Stimulated activated CD4-positive, alpha-beta T cell treated with anti-CD3 and anti-CD28 coated beads, Interleukin-4, amount 100 ng/mL, for 4 hours (primary cell): ENCODE measurements at regions not wholly inside any gene's neighbourhood (a gene's known extent, or its start where the extent isn't known, plus 50 kb on each side); places are given as distances from the start of the nearest gene placed in this dataset.
A peak's percentile ranks its signal among the peaks of the same experiment; 100 is the strongest.

ENCODE experiments used
- DNase-seq, 2 experiments: peaks; one replicate each; pipeline ENCODE4 v3.0.0-alpha.2; 2020

DNA sequence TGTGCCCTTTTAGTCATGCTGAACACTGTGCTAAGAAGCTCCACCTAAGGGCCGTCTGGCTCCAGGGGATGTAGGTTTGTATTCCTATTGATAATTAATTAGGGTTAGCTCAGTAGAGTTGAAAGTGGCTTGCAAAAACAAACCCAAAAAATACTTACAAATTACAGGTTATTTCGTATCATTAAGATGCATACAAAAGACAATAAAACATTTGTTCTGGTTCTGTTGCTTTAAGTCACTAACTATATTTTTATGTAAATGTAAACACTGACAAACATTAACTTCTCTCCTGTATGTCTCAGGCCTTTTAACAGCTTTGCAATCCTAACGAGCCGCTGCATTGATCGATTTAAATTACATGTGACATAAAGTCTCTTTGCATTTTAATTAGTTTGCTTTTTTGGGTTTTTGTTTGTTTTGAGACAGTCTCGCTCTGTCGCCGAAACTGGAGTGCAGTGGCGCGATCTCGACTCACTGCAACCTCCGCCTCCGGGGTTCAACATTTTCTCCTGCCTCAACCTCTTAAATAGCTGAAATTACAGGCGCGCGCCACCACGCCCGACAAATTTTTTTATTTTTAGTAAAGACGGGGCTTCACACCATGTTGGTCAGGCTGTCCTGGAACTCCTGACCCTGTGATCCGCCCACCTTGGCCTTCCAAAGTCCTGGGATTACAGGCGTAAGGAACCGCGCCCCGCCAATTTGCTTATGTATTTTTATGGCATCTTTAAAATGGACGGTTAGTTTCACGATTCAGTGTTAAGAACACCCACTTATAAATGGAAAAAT, 110.9 kb downstream of the HFE start:
- no peak for DNase-seq

DNA sequence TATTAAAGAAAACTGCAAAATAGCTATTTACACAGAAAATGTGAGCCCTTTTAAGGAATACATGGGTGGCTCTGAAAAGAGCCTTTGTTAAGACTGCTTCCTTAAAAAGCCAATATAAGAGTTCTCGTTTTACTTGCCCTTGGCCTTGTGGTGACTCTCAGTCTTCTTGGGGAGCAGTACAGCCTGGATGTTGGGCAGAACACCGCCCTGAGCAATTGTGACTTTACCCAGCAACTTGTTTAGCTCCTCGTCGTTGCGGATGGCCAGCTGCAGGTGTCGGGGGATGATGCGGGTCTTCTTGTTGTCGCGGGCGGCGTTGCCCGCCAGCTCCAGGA, 111.5 kb downstream of the HFE start:
- DNase-seq, result no peak

DNA sequence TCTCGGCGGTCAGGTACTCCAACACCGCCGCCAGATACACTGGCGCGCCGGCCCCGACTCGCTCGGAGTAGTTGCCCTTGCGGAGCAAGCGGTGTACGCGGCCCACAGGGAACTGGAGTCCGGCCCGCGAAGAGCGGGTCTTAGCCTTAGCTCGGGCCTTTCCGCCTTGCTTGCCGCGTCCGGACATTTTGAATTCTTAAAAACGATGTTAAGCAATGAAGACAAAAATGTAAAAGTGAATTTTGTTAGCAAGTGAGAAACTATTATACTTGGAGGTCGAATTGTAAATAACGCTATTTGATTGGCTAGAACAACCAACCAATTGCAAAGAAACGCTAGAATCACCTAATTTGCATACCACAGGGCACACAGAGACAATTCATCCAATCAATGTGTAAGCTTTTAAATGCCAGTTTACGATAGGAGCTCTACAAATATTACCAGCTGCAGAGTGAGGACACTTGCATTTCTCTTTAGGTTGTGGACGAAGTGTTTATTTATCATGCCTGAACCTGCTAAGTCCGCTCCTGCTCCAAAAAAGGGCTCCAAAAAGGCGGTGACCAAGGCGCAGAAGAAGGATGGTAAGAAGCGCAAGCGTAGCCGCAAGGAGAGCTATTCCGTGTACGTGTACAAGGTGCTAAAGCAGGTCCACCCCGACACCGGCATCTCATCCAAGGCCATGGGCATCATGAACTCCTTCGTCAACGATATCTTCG, 112.0 kb downstream of the HFE start:
- DNase-seq, result peak; percentile 46 to 50

DNA sequence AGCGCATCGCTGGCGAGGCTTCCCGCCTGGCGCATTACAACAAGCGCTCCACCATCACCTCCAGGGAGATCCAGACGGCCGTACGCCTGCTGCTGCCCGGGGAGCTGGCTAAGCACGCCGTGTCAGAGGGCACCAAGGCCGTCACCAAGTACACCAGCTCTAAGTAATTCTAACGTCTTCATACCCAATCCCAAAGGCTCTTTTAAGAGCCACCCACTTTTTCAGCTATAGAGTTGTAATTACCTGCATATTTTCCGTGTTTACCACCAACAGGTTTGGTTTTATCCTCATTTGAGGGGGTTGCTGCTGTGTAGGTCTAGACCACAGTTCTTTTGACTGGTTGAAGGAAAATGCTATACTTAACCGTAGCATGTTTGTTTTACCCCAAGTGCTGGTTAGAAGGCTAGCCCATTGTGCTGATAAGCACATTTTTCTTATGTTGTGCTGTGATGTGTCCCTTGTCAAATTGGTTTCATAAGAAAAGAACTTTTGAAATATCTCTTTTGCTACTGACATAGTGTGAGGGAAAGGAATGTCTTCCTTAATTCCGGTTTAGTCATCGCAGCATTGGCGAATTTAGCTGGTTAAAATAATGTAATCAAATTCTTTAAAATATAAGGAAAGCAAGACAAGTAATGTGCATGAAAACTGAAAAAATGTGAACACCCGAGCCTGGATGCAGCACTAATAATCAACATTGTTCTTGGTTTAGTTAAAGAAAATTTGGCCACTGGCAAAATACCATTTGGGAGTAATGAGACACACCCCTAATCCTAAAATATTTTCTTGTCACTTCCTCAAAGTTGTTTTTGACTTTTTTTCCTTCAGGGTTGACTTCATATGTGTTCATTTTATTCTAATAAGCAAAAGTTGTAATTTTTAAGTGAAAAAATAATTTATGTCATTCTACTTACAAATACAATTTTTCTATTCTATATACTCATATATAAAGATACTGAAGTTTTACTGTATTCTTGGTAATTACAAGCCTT, 112.8 kb downstream of the HFE start:
- no peak for DNase-seq

DNA sequence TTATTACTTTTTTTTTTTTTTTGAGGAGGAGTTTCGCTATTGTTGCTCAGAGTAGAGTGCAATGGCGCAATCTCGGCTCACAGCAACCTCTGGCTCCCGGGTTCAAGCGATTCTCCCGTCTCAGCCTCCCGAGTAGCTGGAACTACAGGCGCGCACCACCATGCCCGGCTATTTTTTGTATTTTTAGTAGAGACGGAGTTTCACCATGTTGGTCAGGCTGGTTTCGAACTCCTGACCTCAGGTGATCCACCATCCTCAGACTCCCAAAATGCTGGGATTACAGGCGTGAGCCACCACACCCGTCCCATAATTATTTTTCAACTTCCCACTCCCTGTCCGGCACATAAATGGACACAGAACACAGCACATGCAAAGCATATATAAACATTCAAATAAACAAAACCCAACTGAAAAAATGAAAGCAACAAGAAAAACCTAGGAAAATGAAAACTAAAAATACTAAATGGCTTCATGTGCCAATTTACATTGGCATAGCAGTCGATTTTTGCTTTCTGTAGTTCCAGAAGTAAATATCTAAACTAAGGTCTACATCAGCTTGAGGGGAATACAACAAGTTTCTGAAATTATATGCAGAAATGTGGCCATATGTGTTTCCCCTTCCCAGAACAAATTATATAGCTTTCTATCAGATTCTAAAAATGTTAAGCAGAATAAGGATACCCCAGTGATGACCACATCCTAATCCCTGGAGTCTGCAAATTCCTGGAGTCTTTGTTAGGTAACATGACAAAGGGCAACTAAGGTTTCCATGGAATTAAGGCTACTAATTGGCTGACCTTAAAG, 113.9 kb downstream of the HFE start:
- no peak for DNase-seq

DNA sequence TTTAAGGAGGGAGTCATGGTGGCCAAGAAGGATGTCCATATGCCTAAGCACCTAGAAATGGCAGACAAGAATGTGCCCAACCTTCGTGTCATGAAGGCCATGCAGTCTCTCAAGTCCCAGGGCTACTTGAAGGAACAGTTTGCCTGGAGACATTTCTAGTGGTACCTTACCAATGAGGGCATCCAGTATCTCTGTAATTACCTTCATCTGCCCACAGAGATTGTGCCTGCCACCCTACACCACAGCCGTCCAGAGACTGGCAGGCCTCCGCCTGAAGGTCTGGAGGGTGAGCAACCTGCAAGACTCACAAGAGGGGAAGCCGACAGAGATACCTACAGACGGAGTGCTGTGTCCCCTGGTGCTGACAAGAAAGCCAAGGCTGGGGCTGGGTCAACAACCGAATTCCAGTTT, 115.0 kb downstream of the HFE start:
- no peak for DNase-seq

DNA sequence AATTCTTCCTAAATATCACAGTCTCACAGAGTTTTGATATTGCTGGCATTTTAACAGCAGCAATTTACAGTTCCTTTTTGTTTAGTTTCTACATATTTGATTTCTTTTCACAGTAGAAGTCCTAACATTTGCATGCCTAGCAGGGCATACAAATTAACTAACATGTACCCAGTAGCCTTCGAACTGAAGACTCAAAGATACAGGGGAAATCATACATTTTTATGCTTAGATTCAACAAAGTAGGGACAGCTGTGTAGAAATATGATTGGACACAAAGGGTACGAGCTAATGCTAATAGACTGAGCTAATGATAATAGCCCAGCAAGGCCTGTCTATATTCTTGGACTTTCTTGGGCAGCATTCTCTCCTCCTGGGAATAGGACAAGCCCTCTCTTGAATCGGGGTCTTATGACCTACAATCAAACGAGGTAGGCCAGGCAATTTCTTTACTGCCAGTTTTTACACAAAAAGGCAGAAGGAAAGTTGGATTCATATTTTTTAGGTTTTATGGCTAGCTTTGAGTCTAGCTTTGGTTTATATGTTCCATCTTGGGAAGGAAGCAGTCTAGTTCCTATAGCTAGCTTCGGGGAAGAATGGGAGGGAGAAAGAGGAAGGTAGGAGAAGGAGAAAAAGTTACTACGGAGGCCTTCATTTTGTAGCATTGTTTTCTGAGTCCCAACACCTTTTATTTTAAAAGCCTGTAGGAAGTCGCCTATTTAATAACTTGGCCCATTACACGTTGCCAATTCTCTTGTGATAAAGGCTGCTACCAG, 115.8 kb downstream of the HFE start:
- no peak for DNase-seq

DNA sequence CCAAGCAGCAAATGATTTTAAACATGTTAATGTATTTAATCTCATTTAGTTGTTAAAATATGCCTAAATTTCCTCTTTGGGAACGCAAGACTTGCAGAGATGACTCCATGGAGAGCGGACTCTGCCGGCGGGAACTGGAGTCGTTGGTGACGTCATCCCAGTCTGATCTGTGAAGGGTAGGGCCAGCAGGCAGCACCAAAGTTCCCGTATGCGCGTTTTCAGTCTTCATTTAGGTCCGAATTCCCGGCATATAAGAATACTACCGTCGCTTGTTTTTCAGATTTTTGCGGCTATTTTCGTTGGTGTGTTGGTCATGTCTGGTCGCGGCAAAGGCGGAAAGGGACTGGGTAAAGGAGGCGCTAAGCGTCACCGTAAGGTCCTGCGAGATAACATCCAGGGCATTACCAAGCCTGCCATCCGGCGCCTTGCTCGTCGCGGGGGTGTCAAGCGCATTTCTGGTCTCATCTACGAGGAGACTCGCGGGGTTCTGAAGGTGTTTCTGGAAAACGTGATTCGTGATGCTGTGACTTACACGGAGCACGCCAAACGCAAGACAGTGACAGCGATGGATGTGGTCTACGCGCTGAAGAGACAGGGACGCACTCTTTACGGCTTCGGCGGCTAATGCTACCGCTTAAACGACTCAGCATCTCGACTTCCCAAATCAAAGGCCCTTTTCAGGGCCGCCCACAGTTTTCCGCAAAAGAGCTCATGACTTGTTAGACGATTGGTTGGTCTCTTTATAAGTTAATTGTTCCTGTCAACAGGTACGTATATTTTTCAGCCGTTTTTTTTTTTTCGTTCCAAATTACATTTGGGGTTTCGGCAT, 117.3 kb downstream of the HFE start:
- DNase-seq, result peak; percentile 65 to 83

DNA sequence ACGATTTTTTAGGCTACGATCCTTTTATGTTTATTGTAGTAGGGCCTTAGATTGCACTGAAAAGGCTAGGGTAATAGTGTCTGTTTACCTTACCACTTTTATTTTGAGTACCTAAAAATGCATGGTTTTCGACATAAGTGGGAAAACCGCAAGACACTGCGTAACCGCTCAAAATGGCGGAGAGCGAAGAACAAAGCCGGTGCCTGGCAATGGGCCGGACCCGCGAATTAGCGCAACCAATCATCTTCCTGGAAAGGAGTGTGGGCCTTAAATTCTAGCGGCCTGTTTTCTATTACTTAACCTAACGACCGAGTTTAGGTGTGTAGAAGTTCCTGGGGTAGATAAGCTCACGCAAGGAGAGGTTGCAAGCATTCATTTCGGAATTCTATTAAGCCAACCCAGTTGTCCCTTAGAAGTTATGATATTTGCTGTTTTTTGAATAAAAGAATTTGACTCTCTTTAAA, 118.0 kb downstream of the HFE start:
- DNase-seq, result peak; percentile 60 to 83

DNA sequence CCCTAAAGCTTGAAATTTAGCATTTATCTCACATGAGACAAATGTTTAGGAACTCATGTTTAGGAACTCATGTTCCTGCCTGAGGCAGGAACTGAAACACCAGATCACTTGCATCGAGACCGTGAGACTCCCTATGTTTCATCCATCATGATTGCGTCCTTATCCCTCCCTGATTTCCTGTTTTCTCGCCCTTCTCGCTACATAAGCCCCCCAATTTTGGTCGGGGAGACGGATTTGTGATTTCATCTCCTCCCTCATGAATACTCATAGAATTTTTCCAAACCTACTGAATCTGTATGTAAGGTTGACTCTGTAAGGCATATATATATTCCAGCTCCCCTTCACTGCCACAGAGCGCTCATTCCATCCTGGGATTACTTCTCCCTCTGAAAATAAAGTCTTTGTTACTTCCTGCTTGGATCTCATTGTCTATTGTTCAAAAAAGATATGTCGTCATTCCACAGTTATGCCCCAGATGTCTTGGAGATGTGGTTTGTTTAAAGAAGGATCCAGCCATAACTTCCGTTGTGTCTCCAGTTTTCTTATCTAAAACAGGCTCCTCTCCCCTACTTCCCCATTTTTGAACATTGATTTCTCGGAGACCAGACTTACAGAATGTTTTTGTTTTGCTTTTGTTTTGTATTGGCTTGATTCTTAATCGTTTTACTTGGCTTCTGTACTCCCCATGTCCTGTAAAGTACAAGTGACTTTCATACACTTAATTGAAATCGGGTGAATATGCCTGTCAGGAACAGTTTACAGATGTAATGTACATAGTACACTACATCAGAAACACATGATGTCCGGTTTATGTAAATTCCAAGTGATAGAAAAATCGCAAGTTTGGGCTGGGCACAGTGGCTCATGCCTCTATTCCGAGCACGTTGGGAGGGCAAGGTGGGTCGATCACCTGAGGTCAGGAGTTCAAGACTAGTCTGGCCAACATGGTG, 118.7 kb downstream of the HFE start:
- DNase-seq, result no peak

DNA sequence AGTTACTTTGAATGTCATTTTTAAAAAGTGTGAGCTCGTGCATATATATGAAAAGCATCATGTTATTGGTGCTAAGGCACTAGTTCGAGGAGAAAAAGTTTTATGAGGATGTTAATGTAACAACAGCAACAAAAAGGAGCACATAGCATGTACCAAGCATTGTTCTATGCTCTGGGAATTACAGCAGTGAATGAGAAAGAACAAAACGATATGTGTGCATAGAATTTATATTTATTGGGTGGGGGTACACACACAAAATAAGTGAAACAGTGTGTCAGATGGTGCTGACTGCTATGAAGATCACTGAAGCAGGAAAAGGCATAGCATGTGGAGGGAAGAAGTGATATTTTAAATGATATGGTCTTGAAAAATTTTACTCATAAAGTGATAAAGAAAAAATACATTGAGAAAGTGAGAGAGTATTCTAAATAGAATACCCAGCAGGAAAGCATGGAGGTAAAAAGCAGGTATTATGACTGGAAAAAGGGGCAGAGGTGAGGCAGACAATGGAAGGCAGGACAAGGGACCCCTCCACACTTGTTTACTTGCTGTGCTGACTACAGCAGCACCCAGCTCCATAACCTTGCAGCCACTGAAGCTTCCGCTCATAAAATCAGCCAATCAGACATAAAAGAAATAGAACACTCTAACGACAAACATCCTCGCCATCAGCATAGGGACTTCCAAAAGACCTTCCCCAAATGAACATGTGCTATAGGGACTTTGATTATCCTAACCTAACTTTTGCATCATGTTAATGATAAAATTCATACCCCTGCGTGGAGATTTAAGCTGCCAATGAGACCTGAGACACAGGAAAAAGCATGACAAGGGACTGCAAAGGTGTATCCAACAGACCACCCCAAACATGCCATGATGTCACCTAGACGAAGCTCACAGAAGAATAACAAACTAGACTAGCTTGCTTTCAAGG, 119.9 kb downstream of the HFE start:
- DNase-seq, result no peak

DNA sequence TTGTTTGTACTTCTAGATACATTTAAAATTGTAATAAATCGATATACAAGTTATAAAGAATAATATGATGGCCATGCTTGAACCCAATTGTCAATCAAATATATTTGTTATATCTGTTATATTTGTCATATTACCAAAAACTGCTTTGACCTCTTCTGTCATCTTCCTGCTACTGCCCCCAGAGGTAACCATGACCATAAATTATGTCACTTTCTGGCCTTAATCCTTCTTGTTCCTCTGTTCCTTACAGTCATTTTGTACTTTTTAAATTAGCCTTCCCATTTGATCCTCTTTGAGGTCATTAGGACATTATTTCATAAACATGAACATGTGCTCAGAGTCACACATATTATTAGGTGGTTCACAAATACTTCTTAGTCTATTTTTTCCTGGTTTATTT, 124.7 kb downstream of the HFE start:
- no peak for DNase-seq

DNA sequence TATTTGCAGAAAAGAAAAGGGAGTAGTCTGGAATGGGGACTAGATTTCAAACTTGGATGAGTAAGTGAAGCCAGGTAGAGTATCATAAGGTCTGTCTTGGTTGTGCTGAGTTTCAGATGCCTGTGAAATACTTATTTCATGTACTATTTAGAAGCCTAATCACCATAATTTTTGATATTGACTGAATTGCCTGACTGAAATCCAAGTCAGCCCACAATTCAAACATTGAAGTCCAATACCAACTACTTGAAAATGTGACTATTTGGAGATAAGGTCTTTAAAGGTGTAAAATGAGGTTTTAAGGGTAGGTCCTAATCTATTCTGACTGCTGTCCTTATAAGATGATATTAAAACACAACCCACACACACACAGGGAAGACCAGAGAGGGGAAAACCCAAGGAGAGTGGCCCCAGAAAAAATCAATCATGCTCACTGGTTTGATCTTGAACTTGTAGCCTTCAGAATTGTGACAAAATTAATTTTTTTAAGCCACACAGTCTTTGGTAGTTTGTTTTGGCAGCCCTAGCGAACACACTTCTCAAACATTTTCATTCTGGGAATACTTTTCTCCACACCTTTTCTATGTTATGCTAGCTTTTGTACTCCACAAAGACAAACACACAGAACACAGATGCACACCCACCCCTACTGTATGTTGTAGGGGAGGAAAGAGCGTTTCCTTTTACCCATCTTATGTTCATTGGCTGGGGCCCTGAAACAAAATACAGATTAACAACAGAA, 126.3 kb downstream of the HFE start:
- no peak for DNase-seq

DNA sequence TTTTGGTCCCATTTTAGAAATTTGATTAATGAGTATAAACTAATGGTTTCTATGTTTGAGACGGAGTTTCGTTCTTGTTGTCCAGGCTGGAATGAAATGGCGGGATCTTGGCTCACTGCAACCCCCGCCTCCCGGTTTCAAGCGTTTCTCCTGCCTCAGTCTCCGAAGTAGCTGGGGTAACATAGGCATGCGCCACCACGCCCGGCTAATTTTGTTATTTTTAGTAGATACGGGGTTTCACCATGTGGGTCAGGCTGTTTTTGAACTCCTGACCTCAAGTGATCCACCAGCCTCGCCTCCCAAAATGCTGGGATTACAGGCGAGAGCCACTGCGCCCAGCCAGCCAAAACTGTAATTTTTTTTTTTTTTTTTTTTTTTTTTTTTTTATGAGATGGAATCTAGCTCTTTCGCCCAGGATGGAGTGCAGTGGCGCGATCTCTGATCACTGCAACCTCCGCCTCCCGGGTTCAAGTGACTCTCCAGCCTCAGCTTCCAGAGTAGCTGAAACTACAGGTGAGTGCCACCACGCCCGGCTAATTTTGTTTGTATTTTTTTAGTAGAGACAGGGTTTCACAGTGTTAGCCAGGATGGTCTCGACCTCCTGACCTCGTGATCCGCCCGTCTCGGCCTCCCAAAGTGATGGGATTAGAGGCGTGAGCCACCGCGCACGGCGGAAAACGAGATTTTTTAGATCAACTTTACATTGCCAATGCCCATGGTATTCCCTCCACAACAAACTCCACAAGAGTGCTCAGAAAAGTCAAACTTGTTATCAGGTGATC, 127.8 kb downstream of the HFE start:
- DNase-seq, result no peak

DNA sequence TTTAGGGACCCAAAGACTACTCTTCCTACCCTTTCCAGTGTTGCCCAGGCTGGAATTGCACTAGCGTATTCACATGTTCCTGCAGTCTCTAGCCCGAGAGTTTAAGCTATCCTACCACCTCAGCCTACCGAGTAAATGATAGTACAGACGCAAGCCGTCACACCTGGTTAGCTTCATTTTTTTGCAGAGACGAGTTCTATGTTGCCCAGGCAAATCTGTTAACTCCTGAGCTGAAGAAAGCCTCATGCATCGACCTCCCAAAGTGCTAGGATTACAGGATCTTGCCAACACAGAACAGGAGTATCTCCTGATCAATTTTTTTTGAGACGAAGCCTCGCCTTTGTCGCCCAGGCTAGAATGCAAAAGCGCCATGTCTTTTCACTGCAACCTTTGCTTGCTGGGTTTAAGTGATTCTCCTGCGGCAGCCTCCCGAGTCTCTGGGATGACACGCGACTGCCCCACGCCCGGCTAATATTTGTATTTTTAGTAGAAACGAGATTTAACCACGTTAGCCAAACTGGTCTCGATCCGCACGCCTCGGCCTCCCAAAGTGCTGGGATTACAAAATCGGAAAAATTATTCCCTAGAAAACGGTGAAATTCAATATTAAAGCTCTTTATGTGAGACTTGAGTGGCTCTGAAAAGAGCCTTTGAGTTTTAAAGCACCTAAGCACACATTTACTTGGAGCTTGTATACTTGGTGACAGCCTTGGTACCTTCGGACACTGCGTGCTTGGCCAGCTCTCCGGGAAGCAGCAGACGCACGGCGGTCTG, 128.5 kb downstream of the HFE start:
- DNase-seq, result no peak

DNA sequence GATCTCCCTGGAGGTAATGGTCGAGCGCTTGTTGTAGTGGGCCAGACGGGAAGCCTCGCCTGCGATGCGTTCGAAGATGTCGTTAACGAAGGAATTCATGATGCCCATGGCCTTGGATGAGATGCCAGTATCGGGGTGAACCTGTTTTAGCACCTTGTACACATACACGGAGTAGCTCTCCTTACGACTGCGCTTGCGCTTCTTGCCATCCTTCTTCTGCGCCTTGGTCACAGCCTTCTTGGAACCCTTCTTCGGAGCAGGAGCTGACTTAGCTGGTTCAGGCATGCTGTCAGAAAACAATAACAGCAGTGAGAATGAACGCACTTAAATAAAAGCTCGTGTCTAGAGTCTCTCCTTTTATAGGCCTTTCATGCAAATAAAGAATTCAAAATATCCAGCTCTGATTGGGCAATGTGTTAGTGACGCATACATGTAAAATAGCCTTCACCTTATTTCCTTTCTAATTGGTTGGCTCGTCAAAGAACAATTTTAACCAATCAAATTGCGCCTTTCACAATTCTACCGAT, 129.2 kb downstream of the HFE start:
- DNase-seq, result peak; percentile 32 to 70
